ENCODE measurements at regions not wholly inside any gene's neighbourhood (a gene's known extent, or its start where the extent isn't known, plus 50 kb on each side); places are given as distances from the start of the nearest gene placed in this dataset.

- Histone ChIP-seq H3K4me3 (no peak overlapping the region), H3K9me3 (no peaks in the 10 kb centered on the region), H3K27me3 (no peaks in the 10 kb centered on the region), H3K36me3 (ENCODE audit: low read depth, missing control alignments) (no peaks in the 10 kb centered on the region), H3K4me1 (no peaks in the 10 kb centered on the region), H3K27ac (no peak overlapping the region)
- TF ChIP-seq CTCF (IDR thresholded peaks at IDR 0.05): no peak
- no peak for TF ChIP-seq POLR2A (IDR thresholded peaks at IDR 0.05)
- intact Hi-C loops (cut with DNase I; ENCODE audit: low total_unique reads): no loop called here
- DNase-seq: no peak
- WGBS, 2 donors: 36% methylated on average over 1 of the region's 1 CpG
These were observed 472.0 kb upstream of the AKR1E2 start for GRCh38 chr10:4353964-4354363.

GRCh38 chr10:4353059-4353655 lies 472.9 kb upstream of the AKR1E2 start:
- no peaks in the 10 kb centered on the region for H3K4me1 ChIP-seq
- no peak for TF ChIP-seq POLR2A (IDR thresholded peaks at IDR 0.05)
- no peak for TF ChIP-seq CTCF (IDR thresholded peaks at IDR 0.05)
- no peaks in the 10 kb centered on the region for H3K36me3 ChIP-seq (ENCODE audit: low read depth, missing control alignments)
- H3K9me3 ChIP-seq: no peaks in the 10 kb centered on the region
- H3K4me3 ChIP-seq: no peak overlapping the region
- H3K27ac ChIP-seq: no peak overlapping the region
- DNase-seq: no peak
- H3K27me3 ChIP-seq: no peaks in the 10 kb centered on the region
- intact Hi-C loops (cut with DNase I; ENCODE audit: low total_unique reads): no loop called here
- 38 to 50% methylated on average over 11 of the region's 11 CpGs for WGBS, 2 donors

- Histone ChIP-seq H3K27me3 (no peaks in the 10 kb centered on the region), H3K36me3 (ENCODE audit: low read depth, missing control alignments) (no peaks in the 10 kb centered on the region), H3K4me1 (no peaks in the 10 kb centered on the region), H3K27ac (no peak overlapping the region), H3K9me3 (no peaks in the 10 kb centered on the region), H3K4me3 (no peak overlapping the region)
- TF ChIP-seq POLR2A (IDR thresholded peaks at IDR 0.05) (no peak), CTCF (IDR thresholded peaks at IDR 0.05) (no peak)
- 31 to 51% methylated on average over 7 of the region's 7 CpGs for WGBS, 2 donors
- peak; percentile 50 for DNase-seq
- intact Hi-C loops (cut with DNase I; ENCODE audit: low total_unique reads): no loop called here
These were observed 473.5 kb upstream of the AKR1E2 start for GRCh38 chr10:4352414-4352961.

GRCh38 chr10:4351723-4352413 lies 474.1 kb upstream of the AKR1E2 start:
- intact Hi-C loops (cut with DNase I; ENCODE audit: low total_unique reads): no loop called here
- no peak overlapping the region for H3K27ac ChIP-seq

More at GRCh38 chr10:4351723-4352413, 474.1 kb upstream of the AKR1E2 start:
- Histone ChIP-seq H3K36me3 (ENCODE audit: low read depth, missing control alignments) (no peaks in the 10 kb centered on the region), H3K27me3 (no peaks in the 10 kb centered on the region), H3K9me3 (no peaks in the 10 kb centered on the region), H3K4me3 (no peak overlapping the region), H3K4me1 (no peaks in the 10 kb centered on the region)
- DNase-seq: no peak
- WGBS, 2 donors: 84 to 91% methylated on average over 3 of the region's 3 CpGs
- no peak for TF ChIP-seq CTCF (IDR thresholded peaks at IDR 0.05)
- no peak for TF ChIP-seq POLR2A (IDR thresholded peaks at IDR 0.05)

All from testis (tissue), 2 donors.